HG03060 (cell line): ENCODE measurements at regions not wholly inside any gene's neighbourhood (a gene's known extent, or its start where the extent isn't known, plus 50 kb on each side); places are given as distances from the start of the nearest gene placed in this dataset.

Experiments used
- ATAC-seq: cut with Tn5 transposase; IDR thresholded peaks from one replicate; pipeline ENCODE4 v1.9.1; 2021; ENCODE audit warnings: low read depth, moderate number of reproducible peaks; ENCODE audit not compliant: unreplicated experiment

DNA sequence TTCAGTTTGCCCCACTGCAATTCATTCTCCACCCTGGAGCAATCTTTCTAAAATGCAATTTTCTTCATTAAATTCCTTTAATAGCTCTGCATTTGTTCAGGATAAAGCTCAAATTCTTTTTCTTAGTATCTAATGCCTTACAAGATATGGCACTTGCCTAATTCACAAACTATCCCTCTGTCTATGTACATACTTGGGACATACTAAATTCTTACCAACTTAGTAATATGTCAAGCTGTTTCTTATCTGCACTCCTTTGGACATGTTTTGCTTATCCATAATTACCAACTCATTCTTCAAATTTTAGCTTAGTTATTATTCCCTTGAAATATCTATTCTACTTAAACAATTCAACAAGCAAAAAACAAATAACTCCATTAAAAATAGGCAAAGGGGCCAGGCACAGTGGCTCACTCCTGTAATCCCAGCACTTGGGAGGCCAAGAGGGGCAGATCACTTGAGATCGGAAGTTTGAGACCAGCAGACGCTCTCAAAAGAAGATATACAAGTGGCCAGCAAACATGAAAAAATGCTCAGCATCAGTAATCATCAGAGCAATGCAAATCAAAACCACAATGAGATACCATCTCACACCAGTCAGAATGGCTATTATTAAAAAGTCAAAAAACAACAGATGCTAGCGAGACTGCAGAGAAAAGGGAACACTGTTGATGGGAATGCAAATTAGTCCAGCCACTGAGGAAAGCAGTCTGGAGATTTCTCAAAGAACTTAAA, 96.9 kb downstream of the FAM76B start:
- no peak for ATAC-seq

DNA sequence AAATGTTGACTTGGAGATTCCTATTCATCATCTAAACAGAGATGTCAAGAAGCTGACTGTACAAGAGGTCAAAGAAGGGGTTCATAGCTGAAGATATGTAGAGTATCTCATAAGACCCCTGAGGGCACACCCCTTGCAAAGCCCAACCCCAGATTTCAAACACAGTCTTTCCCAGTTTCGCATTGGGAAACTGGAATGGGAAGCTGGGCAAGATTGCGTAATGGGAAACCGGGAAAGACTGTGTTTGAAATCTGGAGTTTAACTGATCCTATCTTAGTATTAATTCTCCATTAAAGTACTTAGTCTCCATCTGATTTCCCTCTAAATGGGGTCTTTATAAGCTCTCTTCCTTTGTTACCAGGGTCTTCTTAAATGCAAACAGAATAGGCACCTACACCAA, 99.5 kb downstream of the FAM76B start:
- ATAC-seq: no peak

DNA sequence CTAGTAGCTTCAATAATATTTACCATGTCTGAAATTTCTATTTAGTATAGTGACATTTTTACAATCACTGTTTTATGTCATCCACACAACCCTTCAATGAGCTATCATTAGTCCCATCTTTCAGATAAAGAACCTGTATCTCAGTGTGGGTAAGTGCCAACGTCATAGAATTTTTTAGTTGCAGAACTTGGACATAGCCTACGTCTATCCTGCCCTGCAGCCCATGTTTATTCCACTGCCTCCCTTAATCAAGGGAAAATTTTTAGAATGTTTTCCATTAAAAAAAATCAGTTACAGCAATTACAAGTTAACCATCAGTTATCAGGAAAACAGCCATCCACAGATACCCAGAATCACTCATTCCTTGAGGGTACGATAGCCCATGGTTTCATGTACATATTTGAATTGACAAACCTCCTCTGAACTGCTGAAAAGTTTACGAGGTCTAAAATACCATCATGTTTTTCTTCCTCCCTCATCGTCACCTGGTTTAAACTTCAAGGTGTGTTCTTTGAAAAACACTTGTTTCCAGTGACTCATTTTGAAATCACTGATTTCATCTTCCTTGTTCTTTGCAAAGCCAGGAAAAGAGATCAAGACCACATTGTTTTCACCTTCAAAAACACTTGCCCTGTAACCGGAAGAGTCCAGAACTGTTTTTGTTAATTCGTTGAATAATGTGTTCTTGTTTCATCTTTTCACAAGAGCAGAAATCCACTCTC, 100.9 kb downstream of the FAM76B start:
- no peak for ATAC-seq

DNA sequence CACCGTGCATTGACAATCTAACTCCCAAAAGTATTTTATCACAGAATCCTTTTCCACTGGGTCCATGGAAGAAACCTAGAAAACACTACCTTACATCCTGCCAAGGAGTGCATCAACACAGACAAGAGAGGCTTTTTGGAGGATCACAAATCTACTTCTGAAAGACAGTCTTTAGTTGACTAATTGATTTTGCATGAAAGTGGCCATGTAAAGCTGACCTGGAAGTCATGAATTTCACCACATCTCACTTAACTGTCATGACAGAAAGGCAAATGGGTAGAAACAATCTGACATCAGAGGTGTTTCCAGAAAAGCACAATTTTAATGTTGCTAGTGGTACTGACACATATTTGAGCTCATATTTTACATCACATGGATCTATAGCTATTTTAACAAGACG, 101.6 kb downstream of the FAM76B start:
- ATAC-seq: no peak

DNA sequence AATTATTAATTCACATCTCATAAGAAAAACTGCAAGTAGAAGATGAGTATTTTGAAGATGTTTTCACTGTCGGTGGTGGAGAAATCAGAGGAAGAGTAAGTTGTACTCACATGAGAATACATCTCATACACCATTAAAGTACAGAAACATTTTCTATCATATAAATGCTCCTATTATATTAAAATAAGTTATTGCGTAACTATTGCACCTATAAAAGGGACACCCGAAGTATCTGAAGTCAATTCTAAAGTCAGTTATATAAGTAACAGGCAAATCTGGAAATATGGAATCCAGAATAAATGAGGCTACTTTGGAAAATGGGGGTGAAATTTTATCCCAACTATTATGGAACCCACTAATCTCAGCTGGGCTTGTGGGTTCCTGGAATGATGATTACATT, 103.3 kb downstream of the FAM76B start:
- no peak for ATAC-seq

DNA sequence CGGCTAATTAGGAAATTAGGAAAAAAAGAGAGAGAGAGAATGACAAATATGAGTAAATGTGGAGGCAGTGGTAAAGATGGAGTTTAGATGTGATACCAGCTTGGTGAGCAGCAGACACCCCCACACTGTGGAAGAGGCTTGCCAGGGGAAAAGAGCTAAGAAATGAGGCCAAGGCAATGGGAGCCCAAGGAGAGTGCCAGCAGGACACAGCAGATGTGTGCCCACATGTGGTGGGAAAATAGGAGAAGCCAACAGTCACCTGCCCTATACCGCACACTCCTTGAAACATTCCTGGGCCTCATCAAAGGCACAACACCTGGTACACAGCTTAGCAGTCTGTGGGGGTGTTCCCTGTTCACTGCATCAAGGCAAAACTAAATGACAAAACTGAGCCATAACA, 104.9 kb downstream of the FAM76B start:
- no peak for ATAC-seq

DNA sequence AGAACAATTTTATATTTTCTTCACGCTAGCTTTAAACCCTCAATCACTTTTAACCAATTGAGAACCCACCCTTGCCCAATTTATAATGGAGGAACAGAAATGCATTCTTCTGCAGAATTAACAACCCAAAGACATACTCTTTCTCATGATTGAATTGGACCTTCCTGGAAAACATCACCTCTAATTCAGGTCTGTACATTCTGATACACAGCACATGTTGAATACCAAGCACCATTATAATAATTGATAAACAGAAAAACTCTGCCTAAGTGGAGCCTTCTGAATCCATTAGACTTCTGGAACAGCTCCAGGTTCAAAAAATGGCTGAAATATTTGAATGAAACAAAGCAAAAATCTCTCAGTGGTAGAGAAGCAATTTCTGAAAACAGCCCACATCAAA, 105.4 kb downstream of the FAM76B start:
- no peak for ATAC-seq

DNA sequence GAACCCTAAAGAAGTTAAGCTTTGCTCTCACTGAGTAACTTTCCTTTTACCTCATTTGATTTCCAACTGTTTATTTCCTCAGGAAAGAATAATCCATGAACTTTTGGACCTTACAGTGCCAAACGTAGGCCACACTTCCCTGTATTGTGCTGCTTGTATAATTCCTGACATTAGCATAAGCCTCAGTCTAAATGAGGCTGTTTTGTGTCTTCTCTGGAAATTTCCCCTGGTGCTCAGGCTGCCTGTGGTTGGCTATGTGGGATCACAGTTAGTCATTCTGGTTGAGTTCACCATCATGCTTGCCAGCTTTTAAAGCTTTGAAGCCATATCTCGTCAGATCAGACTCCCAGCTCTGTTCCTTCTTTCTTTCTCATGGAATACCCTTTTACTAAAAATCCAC, 107.0 kb downstream of the FAM76B start:
- no peak for ATAC-seq

DNA sequence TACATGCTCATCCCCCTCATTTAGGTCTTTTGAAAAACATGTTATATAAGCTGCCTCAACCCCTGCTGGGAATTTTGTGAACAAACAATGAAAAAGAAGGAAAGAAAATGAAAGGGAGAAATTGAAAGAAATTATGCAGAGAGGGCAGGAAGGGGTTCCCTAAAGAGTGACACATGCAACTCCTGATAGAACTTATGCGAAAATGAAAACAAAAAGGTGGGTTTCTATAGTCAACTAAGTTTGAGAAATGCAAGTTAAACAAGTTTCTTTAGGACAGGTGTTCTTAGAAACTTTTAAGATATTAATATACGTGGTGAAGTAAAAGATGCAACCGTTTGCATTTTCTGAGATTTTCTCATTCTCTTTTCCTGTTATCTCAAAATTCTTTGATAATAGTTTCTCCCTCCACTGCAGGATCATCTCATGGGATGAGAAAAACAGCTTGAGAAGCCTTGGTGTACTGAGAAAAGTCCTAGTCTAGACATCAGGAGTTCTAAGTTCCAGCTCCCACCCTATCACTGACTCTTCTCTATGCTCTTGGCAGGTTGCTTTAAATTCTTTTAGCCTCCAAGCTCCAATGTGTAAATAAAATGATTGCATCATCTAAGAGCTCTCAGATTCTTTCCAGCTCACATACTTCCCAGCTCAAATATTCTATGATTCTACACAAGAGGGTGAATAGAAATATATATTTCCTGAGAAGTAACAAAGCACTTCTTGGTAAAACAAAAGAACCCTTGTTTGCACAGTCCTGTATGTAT, 109.2 kb downstream of the FAM76B start:
- no peak for ATAC-seq

DNA sequence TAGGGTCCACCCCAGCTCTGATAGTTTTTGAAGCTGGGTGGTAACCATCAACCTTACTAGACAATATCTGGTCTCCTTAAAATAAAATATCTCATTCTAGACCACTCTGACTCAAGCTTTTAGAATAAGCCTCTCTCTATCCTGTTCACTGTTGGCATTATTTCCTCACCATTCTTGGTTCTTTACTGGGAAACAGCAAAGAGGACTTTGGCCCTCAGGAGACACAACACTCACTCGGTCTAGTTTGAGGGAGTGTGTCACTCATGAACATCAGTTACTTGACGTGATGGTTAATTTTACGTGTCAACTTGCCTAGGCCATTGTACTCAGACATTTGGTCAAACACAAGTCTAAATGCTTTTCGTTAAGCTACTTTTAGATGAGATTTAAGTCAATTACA, 110.6 kb downstream of the FAM76B start:
- ATAC-seq: no peak

DNA sequence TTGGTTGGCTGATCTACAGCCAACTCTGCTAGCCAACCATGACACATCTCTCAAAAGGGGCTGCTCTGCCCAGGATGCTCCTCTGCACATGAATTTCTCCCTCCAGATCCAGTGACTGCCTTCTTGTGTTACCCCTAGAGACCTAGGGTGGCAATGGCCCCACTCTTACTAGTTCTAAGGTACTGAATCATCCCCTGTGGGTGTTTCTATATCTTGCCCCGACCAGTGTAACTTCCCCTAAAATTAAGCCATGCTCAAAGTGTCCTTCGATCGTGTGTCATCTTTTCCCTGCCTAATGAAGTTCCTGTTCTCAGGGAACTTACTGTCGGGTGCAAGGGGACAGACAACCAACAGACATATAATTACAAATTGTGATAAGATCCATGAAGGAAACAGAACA, 113.3 kb downstream of the FAM76B start:
- ATAC-seq: no peak

DNA sequence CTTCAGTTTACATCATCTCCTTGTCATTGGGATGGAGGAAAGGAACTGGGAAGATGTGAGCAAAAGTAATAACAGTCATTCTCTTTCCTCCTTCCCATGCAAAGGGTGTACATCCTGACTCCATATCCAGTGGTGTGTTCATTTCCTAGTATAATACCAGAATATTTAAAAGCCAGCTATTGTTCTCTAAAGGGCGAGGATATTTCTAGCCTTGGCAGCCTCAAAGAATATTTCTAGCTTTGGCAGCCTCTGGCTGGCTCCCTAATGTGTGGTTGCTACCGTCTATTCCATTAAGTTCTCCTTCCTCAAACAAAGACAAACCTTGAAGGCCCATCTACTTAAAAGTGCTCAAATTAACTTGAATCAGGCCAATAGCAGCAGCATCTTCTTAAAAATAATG, 114.0 kb downstream of the FAM76B start:
- no peak for ATAC-seq

DNA sequence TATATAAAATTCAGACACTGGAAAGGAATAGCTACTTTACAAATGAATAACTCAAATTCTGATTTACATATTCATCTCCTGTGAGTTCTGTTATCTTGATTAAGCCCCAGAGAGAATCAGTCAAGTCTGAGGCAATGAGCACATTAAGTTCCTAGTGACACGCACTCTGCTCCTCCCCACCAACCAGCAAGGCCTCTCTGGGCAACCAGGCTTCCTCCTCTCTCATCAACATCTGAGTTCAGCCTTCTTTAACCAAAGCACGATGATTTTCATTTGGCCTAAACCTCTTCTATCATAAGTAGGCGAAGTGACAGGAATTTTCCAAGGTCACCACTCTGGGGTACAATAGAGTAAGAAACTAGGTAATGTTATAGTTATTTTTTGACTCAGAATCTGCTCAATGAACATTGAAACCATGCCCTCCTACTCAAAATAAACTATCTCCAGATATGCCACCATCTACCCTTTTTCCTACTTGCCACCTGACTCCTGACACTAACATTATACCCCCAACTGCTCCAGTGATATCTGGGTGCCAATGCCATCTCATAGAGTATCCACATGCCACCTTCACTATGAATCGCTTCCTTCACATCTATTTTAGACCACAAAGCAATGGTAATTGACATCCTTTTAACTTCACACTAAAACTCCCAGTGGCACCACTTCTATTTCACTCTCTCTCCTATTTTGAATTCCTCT, 114.8 kb downstream of the FAM76B start:
- no peak for ATAC-seq

DNA sequence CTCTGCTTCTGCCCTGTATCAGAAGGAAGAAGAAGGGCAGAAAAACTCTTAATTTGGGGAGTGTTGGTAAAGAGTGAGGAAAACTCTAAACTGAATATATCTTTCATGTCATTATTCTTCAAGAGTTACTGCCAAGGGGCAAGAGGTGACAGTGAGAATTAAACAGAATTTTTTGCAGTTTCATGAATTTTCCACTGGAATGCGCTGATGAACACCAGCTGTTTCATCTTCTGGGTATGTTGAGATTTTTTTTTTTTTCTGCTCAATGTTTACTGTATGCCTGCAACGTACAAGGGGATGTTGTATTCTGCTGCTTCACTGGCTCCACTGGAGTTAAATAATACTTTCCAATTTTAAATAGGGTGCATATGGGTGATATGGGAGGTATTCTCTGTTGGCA, 117.8 kb downstream of the FAM76B start:
- ATAC-seq: no peak

DNA sequence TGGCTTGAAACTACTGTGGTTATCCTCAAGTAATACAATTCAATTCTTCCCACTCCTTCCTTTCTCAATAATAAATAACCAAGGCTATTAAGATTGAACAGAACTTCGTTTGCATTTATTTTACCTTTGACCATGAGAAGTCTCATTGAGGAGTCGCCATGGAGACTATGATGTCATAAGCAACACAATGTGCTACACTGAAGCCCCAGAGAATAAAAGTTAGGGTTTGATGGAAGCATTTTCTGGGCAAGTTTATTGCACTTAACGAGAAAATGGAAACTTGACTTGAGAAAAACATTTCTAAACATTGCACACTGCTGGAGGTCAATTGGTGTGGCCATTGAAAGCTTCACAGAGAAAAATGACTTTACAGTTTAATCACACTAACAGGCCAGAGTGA, 121.5 kb downstream of the FAM76B start:
- ATAC-seq: no peak

DNA sequence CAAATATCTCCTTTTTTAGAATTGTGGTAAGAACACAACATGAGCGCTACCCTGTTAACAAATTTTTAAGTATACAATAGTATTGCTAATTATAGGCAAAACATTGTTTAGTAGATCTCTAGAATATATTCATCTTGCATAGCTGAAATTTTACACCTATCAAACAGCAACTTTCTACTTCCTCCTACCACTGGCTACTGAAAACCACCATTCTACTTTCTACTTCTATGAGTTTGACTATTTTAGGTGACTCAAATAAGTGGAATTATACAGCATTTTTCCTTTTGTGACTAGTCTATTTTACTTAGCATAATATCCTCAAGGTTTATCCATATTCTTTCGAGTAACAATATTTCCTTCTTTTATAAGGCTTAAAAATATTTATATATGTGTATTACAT, 128.4 kb downstream of the FAM76B start:
- ATAC-seq: no peak

DNA sequence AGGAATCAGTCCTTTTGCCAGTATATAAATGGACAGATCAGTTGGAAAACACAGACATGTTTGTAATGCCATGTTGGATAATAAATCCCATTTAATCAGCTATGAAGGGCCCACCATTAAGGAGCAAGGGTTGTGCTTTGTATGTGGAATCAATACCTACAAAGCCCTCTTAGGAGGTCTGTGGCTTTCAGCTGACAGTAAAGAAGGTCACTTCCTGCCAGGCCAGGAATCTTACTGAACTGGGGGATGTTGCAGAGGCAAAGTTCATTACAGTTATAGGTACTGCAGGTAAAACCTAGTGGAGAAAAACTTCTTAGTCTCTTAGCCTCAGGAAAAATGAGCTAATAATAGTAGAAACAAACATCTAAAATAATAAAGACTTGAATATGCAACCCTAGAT, 129.5 kb downstream of the FAM76B start:
- ATAC-seq: no peak

DNA sequence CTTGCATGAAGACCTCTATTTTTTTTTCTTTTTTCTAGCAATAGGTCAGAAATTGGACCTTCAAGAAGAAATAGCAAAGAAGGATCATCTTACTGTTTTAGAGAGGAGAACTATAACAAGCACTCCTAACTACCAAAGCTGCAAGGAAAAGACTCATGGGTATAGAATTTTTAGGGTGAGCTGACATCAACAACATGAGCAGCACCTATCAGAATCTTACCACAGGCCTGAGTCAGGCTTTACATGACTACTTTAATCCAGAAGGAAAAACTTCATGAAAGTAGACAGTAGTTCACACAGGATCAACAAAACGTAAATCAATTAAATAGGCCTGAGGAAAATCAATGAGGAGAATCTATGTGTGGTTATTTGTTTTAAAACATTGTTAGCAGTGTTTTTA, 130.5 kb downstream of the FAM76B start:
- ATAC-seq: no peak

DNA sequence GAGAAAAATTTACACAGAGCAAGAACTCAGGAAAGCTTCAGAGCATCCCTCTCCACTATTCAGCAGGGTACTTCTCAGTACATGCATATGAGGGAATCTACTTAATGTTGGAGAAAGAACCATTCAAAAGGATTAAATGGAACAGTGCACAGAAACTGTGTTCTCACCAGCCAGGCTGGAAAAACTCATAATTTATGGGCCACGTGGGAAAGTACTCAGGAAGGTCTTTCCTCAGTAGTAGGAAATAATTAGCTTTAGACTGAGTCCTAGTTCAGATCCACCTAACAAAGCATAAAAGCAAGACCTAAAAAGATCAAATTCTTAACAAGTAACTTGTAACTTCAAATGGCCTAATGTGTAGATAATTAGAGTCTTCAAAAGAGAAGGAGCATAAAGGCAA, 134.0 kb downstream of the FAM76B start:
- ATAC-seq: no peak

DNA sequence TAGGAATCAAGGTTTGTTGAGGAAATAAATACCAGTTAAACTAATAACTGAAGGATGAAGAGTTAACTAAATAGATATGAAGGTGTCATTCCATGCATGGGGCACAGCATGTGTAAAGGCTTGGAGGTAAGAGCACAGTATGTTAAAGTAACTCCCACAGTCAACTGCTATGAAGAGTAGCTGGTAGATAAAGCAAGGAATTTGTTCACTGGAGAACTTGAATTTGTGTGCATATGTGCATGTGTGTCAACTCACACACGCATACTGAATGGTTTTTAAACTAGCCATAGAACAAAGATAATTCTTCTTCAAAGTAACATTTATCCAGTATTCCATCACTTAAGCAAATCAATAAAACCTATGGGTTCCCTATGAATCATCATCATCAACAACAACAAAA, 135.9 kb downstream of the FAM76B start:
- ATAC-seq: no peak

DNA sequence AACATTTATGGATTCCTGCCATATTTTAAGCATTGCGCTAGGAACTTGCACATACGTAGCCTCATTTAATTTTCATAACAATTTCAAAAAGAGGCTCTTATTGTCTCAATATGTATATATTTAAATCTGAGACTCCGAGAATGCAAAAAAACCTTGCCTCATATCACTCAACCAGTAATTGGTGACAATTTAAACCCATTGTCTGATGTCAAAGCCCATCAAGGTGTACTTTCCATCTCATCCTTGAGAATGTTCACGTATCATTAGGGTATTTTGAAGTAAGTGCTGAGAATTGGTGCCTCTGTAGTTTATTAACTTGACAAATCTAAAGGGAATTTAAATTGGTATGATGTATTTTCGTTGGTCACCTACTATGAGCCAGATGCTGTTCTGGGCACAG, 136.5 kb downstream of the FAM76B start:
- ATAC-seq: no peak
